Muscle of leg (tissue), 3 donors: ENCODE measurements at regions not wholly inside any gene's neighbourhood (a gene's known extent, or its start where the extent isn't known, plus 50 kb on each side); places are given as distances from the start of the nearest gene placed in this dataset.

Source experiments
- DNase-seq: peaks from one replicate; pipeline ENCODE4 v3.0.0; 2013
- H3K27ac ChIP-seq: one replicate; pipeline ENCODE4 v1.5.1; 2013; ENCODE audit warnings: mild to moderate bottlenecking, low read length, control low read depth
- H3K27me3 ChIP-seq: one replicate; pipeline ENCODE4 v1.6.1; 2013; ENCODE audit warnings: low read length; ENCODE audit not compliant: control insufficient read depth, insufficient read depth
- H3K36me3 ChIP-seq: one replicate; pipeline ENCODE4 v1.6.1; 2013; ENCODE audit warnings: low read length; ENCODE audit not compliant: control insufficient read depth, insufficient read depth
- H3K4me1 ChIP-seq: one replicate; pipeline ENCODE4 v1.6.1; 2013; ENCODE audit warnings: low read length; ENCODE audit not compliant: control insufficient read depth, insufficient read depth
- H3K4me3 ChIP-seq: one replicate; pipeline ENCODE4 v1.5.1; 2013; ENCODE audit warnings: low read length, control low read depth
- H3K9me3 ChIP-seq: replicated peaks from 2 replicates; pipeline ENCODE4 v1.6.1; 2013; ENCODE audit warnings: low read depth, low read length; ENCODE audit not compliant: control insufficient read depth
- WGBS: methylation state at CpG from one replicate; pipeline ENCODE4 v1.1.5; 2013; ENCODE audit warnings: missing lambda C conversion rate; ENCODE audit not compliant: insufficient coverage; 5-methylcytosine and 5-hydroxymethylcytosine counted together

DNA sequence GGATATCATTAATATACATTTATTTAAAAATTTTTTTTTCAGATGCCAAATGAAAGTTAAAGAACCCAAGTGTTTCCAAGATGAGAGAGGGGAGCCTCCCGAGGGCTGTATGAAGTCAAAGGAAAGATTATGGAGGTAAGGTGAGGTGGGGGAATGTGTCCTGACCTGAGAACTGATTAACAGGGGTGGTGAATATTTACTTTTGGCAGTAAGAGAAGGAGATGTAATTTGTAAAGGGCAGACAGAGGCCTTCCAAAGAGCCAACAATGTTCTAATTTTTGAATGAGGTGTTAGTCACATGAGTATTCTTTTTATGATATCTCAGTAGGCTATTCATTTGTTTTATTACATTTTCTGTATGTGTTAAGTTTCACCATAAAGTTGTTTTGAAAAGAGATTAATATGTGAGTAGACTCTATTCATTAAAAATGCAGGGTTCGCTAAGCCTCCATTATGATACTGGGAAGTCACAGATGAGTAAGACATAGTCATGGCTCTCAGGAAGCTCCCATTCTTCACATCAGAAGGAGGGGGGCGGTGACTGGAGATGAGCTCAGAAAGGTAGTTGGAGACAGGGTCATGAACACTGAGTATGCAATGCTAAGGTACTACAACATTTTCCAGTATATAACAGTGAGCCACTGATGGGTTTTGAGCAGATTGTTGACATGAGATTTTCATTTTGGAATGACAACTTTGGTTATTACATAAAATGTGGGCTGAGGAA, 62.4 kb upstream of the TNFSF18 start:
- WGBS, result 63% methylated on average over 1 of the region's 3 CpGs
- Histone ChIP-seq H3K36me3 (no peaks in the 10 kb centered on the region), H3K4me1 (no peaks in the 10 kb centered on the region), H3K4me3 (no peak overlapping the region), H3K9me3 (no peaks in the 10 kb centered on the region), H3K27me3 (no peaks in the 10 kb centered on the region), H3K27ac (no peak overlapping the region)
- no peak for DNase-seq

DNA sequence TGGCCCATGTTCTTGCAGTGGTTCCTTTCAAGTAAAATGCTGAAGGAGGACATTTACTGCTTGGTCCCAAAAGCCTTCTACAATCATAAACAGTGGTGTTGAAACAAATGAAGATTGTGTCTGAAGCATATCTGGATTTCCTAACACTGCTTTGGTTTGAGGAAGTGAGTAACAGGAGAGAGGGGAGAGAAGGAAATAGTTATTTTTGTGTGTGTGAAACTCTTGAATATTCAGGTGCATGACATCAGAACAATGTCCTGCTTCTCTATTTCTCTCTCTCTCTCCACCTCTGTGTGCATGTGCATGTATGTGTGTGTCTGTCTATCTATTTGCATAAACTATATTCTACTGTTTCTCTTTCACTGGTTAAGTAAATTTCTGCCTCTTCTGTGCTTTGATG, 61.4 kb upstream of the TNFSF18 start:
- H3K27ac ChIP-seq, result no peak overlapping the region
- H3K27me3 ChIP-seq, result no peaks in the 10 kb centered on the region
- no peaks in the 10 kb centered on the region for H3K4me1 ChIP-seq
- no peaks in the 10 kb centered on the region for H3K9me3 ChIP-seq
- no peaks in the 10 kb centered on the region for H3K36me3 ChIP-seq
- peak; percentile 67 for DNase-seq
- H3K4me3 ChIP-seq, result no peak overlapping the region

DNA sequence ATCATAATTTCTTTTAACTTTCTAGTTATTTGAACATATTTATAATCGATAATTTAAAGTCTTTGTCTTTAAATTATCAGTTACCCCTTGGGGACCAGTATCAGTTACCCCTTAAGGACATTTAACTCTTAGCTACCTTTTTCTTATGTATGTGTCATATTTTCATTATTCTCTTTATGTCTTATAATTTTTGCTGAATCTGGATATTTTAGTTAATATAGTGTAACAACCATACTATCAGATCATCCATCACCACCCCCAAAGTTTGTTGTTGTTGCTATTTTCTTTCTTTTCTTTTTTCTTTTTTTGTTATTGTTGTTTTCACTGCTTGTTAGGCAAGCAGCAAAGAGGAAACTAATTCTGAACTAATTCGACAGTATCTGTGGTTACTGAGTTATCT, 57.0 kb upstream of the TNFSF18 start:
- H3K9me3 ChIP-seq, result peaks cover 8% of the 10 kb centered on the region
- WGBS, result no CpG with 5 or more reads among the region's 2 CpGs
- no peaks in the 10 kb centered on the region for H3K27me3 ChIP-seq
- no peaks in the 10 kb centered on the region for H3K4me1 ChIP-seq
- H3K27ac ChIP-seq, result no peak overlapping the region
- H3K36me3 ChIP-seq, result no peaks in the 10 kb centered on the region
- no peak for DNase-seq
- H3K4me3 ChIP-seq, result no peak overlapping the region

DNA sequence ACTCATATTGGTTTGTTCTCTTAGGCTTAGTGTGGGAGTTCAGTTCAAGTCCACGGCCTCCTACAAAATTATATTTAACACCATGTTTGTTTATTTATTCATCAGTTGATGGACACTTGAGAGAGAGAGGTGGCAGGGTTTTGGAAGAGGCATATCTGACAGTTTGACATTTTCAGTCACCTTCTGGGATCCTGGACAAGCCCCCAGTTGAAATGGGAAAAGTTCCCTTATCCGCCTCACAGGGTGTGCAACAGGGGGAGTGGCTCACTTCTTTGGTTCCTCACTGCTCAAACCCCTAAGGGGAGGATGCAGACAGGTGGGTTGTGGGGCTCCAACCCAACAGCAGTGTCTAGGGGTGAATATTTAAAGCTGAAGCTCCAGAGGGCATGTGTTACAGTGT, 52.3 kb upstream of the TNFSF18 start:
- no peaks in the 10 kb centered on the region for H3K36me3 ChIP-seq
- no CpG with 5 or more reads among the region's 2 CpGs for WGBS
- H3K27ac ChIP-seq, result no peak overlapping the region
- H3K9me3 ChIP-seq, result peaks cover 8% of the 10 kb centered on the region
- DNase-seq, result no peak
- H3K27me3 ChIP-seq, result no peaks in the 10 kb centered on the region
- no peak overlapping the region for H3K4me3 ChIP-seq
- H3K4me1 ChIP-seq, result no peaks in the 10 kb centered on the region

DNA sequence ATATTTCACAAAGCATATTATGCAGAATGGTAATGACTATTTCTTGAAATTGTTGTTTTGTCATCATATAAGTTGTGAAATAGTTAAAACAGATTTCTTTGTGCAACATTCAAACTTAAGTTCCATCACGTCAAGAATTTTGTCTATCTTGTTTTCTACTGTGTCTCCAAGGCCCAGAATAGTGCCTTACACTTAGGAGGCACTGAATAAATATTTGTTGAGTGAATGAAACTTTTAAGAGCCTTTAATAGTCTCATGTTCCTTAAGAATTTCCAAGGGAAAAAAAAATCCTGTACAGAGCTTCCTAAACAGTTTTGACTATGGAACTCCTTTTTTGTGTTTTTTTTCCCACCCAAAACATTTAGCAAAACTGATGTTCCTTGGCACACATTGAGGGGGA, 50.8 kb upstream of the TNFSF18 start:
- no peak for DNase-seq
- no peak overlapping the region for H3K4me3 ChIP-seq
- H3K27ac ChIP-seq, result no peak overlapping the region
- no peaks in the 10 kb centered on the region for H3K4me1 ChIP-seq
- no peaks in the 10 kb centered on the region for H3K36me3 ChIP-seq
- H3K9me3 ChIP-seq, result peaks cover 8% of the 10 kb centered on the region
- WGBS, result no CpG with 5 or more reads among the region's 1 CpG
- H3K27me3 ChIP-seq, result no peaks in the 10 kb centered on the region

DNA sequence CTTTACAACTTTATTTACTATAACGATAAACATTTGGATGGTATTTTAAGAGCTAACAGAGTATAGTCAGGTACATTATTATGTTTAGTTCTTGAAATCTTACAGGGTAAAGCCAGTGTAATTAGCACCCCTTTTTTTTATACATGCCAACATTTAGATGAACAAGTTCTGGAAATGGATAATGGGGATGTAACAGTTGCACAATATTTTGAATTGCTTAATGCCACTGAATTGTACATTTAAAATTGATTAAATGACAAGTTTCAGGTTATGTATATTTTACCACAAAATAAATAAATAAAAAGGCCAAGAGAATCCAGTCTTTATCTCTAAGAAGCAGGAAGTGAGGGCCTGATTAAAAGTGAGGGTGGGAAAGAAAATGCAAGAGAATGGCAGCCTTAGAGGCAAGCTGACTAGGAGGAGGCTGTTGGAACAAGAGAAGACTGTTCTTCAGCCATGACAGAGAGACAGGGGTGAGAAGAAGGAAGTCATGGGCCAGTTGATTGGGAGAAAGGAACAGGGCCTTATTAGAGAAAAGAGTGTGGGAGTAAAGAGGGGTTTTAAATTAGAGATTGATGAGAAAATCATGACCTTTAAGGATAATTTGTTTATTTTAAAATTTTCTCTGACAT, 49.9 kb upstream of the TNFSF18 start:
- no peaks in the 10 kb centered on the region for H3K27me3 ChIP-seq
- WGBS, result no CpG with 5 or more reads among the region's 1 CpG

More for the DNA sequence above, 49.9 kb upstream of the TNFSF18 start:
- Histone ChIP-seq H3K9me3 (peaks cover 8% of the 10 kb centered on the region), H3K4me1 (no peaks in the 10 kb centered on the region), H3K36me3 (no peaks in the 10 kb centered on the region), H3K27ac (no peak overlapping the region), H3K4me3 (no peak overlapping the region)
- DNase-seq, result no peak
